SH-SY5Y (cell line): ENCODE measurements at regions not wholly inside any gene's neighbourhood (a gene's known extent, or its start where the extent isn't known, plus 50 kb on each side); places are given as distances from the start of the nearest gene placed in this dataset.

Experiments used
- GATA2 ChIP-seq: IDR thresholded peaks from 2 replicates; pipeline ENCODE4 v1.6.1; 2011; ENCODE audit warnings: mild to moderate bottlenecking, low read depth, low read length
- GATA3 ChIP-seq: IDR thresholded peaks from 2 replicates; pipeline ENCODE4 v1.6.1; 2011; ENCODE audit warnings: low read depth, mild to moderate bottlenecking, low read length, moderate library complexity

DNA sequence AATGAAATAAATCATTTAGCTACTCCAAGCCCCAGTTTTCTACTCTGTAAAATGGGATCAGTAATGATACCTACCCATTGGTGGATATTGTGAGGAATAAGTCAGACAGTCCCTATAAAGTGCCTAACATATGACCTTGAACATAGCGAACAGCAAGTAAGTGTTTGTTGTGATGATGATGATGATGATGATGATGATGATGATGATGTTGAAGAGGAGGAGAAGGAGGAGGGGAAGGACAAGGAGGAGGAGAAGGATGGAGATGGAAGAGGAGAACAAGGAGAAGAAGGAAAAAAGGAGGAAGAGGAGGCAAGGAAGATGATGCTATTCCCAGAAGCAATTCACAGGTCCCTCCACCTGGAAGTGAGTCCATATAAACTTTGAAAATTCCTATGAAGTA lies 264.3 kb downstream of the MAFB start:
- TF ChIP-seq GATA2, result no peak
- no peak for TF ChIP-seq GATA3
